Sciatic nerve (tissue), 2 donors: ENCODE measurements at regions not wholly inside any gene's neighbourhood (a gene's known extent, or its start where the extent isn't known, plus 50 kb on each side); places are given as distances from the start of the nearest gene placed in this dataset.
"Not testable (repeated sequence)": the region's sequence is repeated elsewhere in the genome, so short reads cannot be mapped to it uniquely, and the experiment has no call there.

Experiments
- ATAC-seq: fragments of 200-7000 bp; cut with Tn5 transposase; one replicate; pipeline ENCODE4 v1.9.1; 2020; ENCODE audit warnings: mild to moderate bottlenecking, moderate library complexity
- DNase-seq: peaks from one replicate; pipeline ENCODE4 v3.0.0-alpha.2; 2020; ENCODE audit warnings: low spot score
- intact Hi-C: fragments of 100-400 bp; cut with DNase I; formaldehyde crosslinking; loops from one replicate; pipeline ENCODE4 v1.14.2; 2022
- donor health status: DM: no; HTN: no; CAD: no.
- donor health status: DM: no; HTN: no; CAD: no.

DNA sequence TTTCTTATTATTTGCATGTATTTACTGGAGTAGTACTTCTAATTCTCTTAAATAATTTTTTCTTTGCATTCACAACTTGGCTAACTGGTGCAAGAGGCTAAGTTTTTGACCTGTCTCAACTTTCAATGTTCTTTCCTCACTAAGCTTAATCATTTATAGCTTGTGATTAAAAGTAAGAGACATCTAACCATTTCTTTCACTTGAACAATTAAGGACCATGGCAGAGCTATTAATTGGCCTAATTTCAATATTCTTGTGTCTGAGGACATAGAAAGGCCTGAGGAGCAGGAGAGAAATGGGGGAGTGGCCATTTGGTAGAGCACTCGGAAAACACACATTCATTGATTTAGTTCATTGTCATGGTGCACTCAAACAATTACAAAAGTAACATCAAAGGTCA lies 141.4 kb upstream of the TMEM196 start:
- ATAC-seq (no peak), DNase-seq (no peak)
- intact Hi-C loops, result no loop called here

DNA sequence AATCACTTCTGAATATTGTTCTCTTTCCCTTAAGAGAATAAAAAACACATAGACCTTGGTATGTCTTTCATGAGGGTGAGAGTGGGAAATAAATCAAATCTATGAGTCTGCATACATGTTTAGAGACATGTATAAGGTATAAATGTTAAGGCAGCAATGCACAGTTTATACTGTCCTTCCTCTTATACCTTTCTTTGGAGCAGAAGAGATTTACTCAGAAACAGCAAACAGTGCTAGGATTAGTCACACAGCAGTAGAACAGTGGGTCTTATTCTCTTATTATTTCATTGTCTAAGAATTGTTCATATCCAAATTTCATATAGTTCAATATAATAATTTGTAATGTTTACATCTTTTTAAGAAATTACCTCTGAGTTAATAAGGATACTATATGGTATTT lies 126.7 kb upstream of the TMEM196 start:
- no peak for DNase-seq

GRCh38 chr7:19899529-19899928 lies 126.1 kb upstream of the TMEM196 start:
- ATAC-seq (no peak), DNase-seq (no peak)
- intact Hi-C loops, result no loop called here

More for the DNA sequence above, 126.7 kb upstream of the TMEM196 start:
- intact Hi-C loops, result no loop called here
- no peak for ATAC-seq

DNA sequence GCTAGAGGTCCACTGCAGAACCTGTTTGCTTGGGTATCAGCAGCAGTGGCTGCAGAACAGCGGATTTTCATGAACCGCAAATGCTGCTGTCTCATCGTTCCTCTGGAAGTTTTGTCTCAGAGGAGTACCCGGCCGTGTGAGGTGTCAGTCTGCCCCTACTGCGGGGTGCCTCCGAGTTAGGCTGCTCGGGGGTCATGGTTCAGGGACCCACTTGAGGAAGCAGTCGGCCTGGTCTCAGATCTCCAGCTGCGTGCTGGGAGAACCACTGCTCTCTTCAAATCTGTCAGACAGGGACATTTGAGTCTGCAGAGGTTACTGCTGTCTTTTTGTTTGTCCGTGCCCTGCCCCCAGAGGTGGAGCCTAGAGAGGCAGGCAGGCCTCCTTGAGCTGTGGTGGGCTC lies 109.5 kb upstream of the TMEM196 start:
- DNase-seq, ATAC-seq, intact Hi-C loops: not testable (repeated sequence)

DNA sequence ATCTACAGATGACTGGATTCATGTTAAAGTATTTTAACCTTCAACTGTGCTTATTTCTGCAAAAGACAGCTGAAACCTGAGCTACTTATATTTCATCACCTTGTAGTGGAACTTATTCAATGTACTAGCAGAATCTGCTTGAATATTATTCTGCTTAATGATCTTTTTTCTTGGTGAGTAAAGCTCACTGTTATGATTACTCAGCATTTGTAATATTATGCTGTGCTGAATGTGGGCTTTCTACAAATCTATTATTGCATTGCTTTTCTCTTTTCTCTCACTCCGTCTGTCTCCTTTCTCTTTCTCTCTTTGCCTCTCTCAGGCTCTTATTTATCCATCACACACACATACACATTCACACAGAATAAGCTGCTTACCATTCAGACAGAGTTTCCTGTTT lies 98.7 kb upstream of the TMEM196 start:
- intact Hi-C loops, result no loop called here
- no peak for ATAC-seq
- no peak for DNase-seq

- intact Hi-C loops, result no loop called here
- no peak for DNase-seq
- ATAC-seq, result no peak
These were observed 97.7 kb upstream of the TMEM196 start for GRCh38 chr7:19871102-19871501.

DNA sequence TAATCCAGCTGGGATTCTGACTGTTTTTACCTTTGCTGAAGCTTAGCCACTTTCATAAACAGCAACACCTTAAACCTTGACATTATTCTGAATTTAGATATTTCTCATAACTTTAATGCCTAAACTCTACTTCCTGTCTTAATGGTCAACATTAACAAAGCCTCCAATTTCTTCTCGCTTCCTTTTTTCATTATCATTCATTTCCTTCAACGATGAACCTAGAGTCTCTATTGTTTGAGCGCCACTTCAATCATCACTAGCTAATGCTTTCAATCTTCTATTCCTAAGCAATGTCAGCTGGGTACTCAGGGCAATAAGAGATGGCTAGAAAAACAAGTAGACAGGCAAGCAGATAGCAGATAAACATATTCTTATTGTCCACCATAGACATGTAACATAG lies 96.6 kb upstream of the TMEM196 start:
- DNase-seq (no peak), ATAC-seq (no peak)
- intact Hi-C loops, result no loop called here

DNA sequence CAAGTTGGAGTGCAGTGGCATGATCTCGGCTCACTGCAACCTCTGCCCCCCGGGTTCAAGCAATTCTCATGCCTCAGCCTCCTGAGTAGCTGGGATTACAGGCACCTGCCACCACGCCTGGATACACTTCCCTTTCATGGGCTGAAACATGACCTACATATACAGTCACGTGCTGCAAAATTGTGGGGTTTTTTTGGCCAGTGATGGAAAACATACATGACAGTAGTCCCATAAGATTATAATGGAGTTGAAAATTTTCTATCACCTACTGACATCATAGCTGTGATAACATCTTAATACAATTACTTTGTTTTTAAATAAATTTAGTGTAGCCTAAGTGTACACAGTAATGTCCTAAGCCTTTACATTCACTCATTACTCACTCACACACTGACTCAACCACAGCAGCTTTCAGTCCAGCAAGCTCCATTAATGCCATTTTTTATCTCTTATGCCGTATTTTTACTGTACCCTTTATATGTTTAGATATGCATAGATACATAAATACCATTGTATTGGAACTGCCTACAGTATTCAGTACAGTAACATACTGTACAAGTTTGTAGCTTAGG lies 79.9 kb upstream of the TMEM196 start:
- ATAC-seq (no peak), DNase-seq (no peak)
- intact Hi-C loops, result no loop called here

DNA sequence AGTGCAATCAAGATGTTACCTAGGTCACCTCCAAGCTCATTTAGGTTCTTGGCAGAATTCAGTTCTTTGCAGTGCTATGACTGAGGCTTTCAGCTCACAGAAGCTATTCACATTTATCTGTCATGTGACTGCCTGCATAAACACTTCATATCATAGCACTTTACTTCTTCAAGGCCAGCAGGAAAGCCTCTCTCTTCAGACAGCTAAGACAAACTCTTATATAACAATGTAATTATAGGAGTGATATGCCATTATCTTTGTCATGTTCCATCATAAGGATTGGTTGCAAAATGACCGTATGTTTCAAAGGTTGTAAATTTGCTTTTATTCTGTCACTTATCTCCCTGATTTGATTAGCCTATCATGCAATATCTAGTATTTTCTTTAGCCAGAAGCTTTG lies 78.8 kb upstream of the TMEM196 start:
- DNase-seq (no peak), ATAC-seq (no peak)
- intact Hi-C loops, result no loop called here

- DNase-seq (no peak), ATAC-seq (no peak)
- intact Hi-C loops, result no loop called here
These were observed 78.1 kb upstream of the TMEM196 start for GRCh38 chr7:19851504-19851903.

DNA sequence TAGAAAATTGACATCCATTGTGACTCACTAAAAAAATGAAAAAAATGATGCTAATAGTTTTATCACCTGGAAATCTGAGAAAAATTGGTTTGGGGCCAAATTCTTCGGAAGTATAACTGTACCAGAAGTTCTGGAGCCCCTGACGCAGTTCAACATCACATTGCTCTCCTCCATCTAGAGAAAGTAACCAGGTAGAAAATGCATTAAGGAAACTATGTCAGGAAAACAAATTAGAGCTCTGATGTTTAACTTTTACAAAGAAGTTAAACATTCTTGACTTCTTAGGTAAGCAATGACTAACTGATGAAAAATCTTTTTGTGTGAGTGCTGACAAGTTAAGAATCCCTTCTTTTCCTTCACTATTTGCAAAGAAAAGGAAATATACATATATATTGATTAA lies 61.1 kb upstream of the TMEM196 start:
- intact Hi-C loops, result no loop called here
- DNase-seq (no peak), ATAC-seq (no peak)

DNA sequence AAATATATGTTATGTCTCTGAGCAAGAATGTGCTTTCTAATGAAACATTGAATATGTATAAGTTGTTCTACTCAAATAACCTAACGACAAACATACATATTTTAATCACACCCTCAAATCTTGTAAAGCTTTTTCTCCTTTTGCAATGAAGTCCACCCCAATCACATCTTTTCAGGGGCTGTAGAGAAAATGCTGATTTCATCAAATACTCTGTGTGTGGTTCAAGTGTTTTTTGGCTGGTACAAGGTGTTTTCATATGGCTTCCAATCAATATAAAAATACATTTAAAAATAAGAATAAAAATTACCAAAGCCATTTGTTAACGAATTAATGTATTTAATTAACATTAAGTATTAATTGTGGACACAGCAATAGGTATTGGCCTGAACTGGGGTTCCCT lies 57.2 kb upstream of the TMEM196 start:
- intact Hi-C loops, result no loop called here

More for the DNA sequence above, 57.2 kb upstream of the TMEM196 start:
- no peak for ATAC-seq
- DNase-seq, result no peak
